ENCODE measurements at regions not wholly inside any gene's neighbourhood (a gene's known extent, or its start where the extent isn't known, plus 50 kb on each side); places are given as distances from the start of the nearest gene placed in this dataset.

DNA sequence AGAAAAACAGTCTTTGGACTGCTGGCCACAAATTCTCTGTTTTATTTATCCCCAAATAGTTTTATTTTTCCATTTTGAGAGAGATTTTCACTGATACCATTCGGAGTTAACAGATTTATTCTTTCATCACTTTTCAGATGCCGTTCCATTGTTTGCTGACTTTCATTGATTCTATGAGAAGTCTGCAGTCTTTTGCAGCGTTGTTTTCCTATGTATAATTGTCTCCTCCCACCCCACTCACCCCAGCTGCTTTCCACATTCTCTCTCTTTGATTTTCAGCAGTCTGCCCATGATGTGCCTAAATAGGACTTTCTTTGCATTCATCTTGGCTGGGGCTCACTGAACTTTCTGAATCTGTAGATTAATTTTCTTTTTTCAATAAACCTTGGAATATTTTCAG is 107.6 kb downstream of the C9orf50 start:
- TF ChIP-seq, protein P1, sequence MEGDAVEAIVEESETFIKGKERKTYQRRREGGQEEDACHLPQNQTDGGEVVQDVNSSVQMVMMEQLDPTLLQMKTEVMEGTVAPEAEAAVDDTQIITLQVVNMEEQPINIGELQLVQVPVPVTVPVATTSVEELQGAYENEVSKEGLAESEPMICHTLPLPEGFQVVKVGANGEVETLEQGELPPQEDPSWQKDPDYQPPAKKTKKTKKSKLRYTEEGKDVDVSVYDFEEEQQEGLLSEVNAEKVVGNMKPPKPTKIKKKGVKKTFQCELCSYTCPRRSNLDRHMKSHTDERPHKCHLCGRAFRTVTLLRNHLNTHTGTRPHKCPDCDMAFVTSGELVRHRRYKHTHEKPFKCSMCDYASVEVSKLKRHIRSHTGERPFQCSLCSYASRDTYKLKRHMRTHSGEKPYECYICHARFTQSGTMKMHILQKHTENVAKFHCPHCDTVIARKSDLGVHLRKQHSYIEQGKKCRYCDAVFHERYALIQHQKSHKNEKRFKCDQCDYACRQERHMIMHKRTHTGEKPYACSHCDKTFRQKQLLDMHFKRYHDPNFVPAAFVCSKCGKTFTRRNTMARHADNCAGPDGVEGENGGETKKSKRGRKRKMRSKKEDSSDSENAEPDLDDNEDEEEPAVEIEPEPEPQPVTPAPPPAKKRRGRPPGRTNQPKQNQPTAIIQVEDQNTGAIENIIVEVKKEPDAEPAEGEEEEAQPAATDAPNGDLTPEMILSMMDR (IDR thresholded peaks at IDR 0.05; ENCODE audit: control extremely low read depth in 1 of 3, insufficient read depth in 1 of 3, low read depth in 1 of 3, low read length in 3 of 3) = no peak
- TF ChIP-seq POLR2A (IDR thresholded peaks at IDR 0.05; ENCODE audit: control extremely low read depth in 1 of 2, low read depth in 2 of 2, low read length in 2 of 2) (no peak), CBX8 (IDR thresholded peaks at IDR 0.05; ENCODE audit: borderline replicate concordance, low read depth, low read length) (no peak), SP2 (IDR thresholded peaks at IDR 0.05; ENCODE audit: low read length) (no peak), RAD21 (IDR thresholded peaks at IDR 0.05 in 1 of 2, conservative IDR thresholded peaks at IDR 0.05 in 1 of 2; ENCODE audit: low read depth in 2 of 2, low read length in 2 of 2) (no peak), SIRT6 (IDR thresholded peaks at IDR 0.05; ENCODE audit: low read length) (no peak), SP1 (IDR thresholded peaks at IDR 0.05; ENCODE audit: low read depth, low read length) (no peak), TAF7 (optimal IDR thresholded peaks at IDR 0.05; ENCODE audit: borderline replicate concordance, low read depth, low read length) (no peak), ZNF274 (IDR thresholded peaks at IDR 0.05; ENCODE audit: borderline replicate concordance, extremely low read depth, low read length) (no peak), JUN (IDR thresholded peaks at IDR 0.05; ENCODE audit: low read depth, low read length) (no peak)
- TF ChIP-seq, protein P2, sequence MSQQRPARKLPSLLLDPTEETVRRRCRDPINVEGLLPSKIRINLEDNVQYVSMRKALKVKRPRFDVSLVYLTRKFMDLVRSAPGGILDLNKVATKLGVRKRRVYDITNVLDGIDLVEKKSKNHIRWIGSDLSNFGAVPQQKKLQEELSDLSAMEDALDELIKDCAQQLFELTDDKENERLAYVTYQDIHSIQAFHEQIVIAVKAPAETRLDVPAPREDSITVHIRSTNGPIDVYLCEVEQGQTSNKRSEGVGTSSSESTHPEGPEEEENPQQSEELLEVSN (IDR thresholded peaks at IDR 0.05) = no peak
- TF ChIP-seq, protein P3, sequence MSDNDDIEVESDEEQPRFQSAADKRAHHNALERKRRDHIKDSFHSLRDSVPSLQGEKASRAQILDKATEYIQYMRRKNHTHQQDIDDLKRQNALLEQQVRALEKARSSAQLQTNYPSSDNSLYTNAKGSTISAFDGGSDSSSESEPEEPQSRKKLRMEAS (IDR thresholded peaks at IDR 0.05) = no peak
